Suprapubic skin (tissue), 4 donors: ENCODE measurements at regions not wholly inside any gene's neighbourhood (a gene's known extent, or its start where the extent isn't known, plus 50 kb on each side); places are given as distances from the start of the nearest gene placed in this dataset.
"Not testable (repeated sequence)": the region's sequence is repeated elsewhere in the genome, so short reads cannot be mapped to it uniquely, and the experiment has no call there.

Source experiments
- DNase-seq, 2 donors: peaks; one replicate each; pipeline ENCODE4 v3.0.0-alpha.2; 2019; ENCODE audit warnings: low spot score in 2 of 2
- H3K27ac ChIP-seq: fragments of 200-600 bp; sonication (generic); one replicate; pipeline ENCODE4 v1.5.1; 2019
- H3K27me3 ChIP-seq: fragments of 200-600 bp; sonication (generic); one replicate; pipeline ENCODE4 v1.5.1; 2019
- H3K36me3 ChIP-seq: fragments of 200-600 bp; sonication (generic); one replicate; pipeline ENCODE4 v1.5.1; 2019
- H3K4me1 ChIP-seq: fragments of 200-600 bp; sonication (generic); one replicate; pipeline ENCODE4 v1.5.1; 2019
- H3K4me3 ChIP-seq: fragments of 200-600 bp; sonication (generic); one replicate; pipeline ENCODE4 v1.5.1; 2019; ENCODE audit warnings: mild to moderate bottlenecking
- H3K9me3 ChIP-seq: fragments of 200-600 bp; sonication (generic); one replicate; pipeline ENCODE4 v1.5.1; 2019
- EP300 ChIP-seq: sonication (generic); formaldehyde crosslinking; IDR thresholded peaks from one replicate; pipeline ENCODE4 v1.6.1; 2017; ENCODE audit warnings: antibody characterized with exemption
- POLR2A ChIP-seq, 2 donors: fragments of 450-650 bp; IDR thresholded peaks; one replicate each; pipeline ENCODE4 v1.6.1; 2017; ENCODE audit warnings: antibody characterized with exemption in 2 of 2, mild to moderate bottlenecking in 2 of 2, moderate library complexity in 2 of 2
- POLR2AphosphoS5 ChIP-seq, 3 donors: sonication (generic); formaldehyde crosslinking; IDR thresholded peaks; one replicate each; pipeline ENCODE4 v1.6.1; 2017; ENCODE audit warnings: antibody characterized with exemption in 3 of 3
- WGBS: methylation state at CpG from one replicate; pipeline ENCODE4 v1.1.5; 2018; 5-methylcytosine and 5-hydroxymethylcytosine counted together
- TF ChIP-seq, protein P1 (sequence below), 2 donors: fragments of 200-600 bp in 1 of 2; fragments of 450-650 bp in 1 of 2; sonication (generic) in 1 of 2; IDR thresholded peaks; one replicate each; pipeline ENCODE4 v1.5.1; 2016 to 2019; ENCODE audit warnings: antibody characterized with exemption in 2 of 2, mild to moderate bottlenecking in 1 of 2, moderate library complexity in 1 of 2

DNA sequence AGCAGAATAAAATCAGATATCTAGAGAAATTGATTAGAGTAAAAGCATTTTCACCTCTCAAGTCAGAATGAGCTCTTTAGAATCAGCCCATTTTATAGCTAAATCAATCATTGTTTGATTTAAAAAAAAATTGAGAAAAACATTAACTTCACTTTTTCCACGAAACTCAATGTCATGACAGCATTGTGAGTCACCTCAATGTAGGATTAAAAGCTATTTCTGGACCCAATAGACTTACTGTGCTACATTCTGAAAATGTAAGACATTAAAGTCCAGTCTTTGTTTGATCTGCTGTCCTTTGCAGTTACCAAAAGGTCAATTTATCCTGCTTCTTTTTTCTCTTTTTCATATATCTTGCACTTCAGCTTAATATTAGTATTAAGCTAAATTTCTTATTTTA lies 519.4 kb upstream of the ZNF337 start:
- Histone ChIP-seq H3K27me3 (peaks cover 5% of the 10 kb centered on the region), H3K4me3 (no peak overlapping the region), H3K36me3 (no peaks in the 10 kb centered on the region), H3K9me3 (no peaks in the 10 kb centered on the region), H3K4me1 (no peaks in the 10 kb centered on the region), H3K27ac (no peak overlapping the region)
- no peak for DNase-seq
- no peak for TF ChIP-seq POLR2A (IDR thresholded peaks at IDR 0.05)
- no peak for TF ChIP-seq EP300
- WGBS: 41% methylated on average over 1 of the region's 1 CpG

DNA sequence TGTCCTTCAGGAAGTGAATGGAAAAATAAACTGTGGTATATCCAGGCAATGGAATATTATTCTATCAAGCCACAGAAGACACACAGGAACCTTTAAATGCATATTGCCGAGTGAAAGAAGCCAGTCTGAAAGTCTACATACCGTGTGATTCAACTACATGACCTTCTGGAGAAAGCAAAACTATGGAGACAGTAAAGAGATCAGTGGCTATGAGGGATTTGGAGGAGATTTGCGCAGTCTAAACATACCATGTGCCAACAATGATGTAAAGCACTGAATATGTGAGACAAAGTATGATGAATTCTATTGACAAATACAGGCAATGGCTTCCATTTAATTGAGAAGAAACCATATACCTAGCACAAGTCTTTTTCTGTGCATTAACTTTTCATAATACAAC lies 518.3 kb upstream of the ZNF337 start:
- DNase-seq: no peak
- WGBS: 60% methylated on average over 3 of the region's 3 CpGs
- TF ChIP-seq POLR2A (IDR thresholded peaks at IDR 0.05) (no peak), POLR2AphosphoS5 (IDR thresholded peaks at IDR 0.05) (no peak), EP300 (no peak)
- TF ChIP-seq, protein P1, sequence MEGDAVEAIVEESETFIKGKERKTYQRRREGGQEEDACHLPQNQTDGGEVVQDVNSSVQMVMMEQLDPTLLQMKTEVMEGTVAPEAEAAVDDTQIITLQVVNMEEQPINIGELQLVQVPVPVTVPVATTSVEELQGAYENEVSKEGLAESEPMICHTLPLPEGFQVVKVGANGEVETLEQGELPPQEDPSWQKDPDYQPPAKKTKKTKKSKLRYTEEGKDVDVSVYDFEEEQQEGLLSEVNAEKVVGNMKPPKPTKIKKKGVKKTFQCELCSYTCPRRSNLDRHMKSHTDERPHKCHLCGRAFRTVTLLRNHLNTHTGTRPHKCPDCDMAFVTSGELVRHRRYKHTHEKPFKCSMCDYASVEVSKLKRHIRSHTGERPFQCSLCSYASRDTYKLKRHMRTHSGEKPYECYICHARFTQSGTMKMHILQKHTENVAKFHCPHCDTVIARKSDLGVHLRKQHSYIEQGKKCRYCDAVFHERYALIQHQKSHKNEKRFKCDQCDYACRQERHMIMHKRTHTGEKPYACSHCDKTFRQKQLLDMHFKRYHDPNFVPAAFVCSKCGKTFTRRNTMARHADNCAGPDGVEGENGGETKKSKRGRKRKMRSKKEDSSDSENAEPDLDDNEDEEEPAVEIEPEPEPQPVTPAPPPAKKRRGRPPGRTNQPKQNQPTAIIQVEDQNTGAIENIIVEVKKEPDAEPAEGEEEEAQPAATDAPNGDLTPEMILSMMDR (IDR thresholded peaks at IDR 0.05): no peak

DNA sequence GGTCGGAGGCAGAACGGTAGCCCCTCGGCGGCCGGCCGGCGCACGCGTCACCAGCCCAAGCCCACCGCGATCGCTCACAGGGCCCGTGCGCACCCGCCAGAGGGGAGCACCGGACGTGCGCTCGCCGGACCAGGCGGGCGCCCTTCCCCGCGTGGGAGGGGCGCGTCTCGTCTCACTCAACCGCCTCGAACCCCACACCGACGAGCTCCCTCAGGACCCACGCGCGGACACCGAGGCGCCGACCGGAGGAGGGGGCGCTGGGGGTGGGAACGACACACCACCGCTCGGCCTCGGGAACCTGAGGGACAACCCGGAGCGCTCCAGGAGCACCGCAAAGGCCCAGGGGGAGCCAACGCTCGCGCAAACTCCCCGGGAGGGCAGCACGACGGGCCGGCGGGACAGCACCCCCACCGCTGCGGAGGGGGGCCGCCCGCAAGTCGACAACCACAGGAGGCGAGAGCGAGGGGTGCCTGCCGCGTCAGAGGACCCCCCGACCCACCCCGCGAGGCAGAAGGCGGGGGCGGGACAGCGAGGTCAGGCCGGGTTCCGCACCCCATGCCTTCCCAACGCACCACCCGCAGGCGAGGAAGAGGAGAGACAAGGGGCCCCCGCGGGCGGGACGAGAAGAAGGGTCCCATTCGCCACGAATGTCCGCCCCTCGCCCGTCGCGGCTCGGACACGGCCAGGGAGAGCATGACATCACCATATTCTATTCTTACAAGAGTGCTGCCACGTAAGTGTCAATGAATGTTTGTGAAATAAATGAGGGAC lies 512.7 kb upstream of the ZNF337 start:
- H3K27ac ChIP-seq: no peak overlapping the region
- 15% methylated on average over 38 of the region's 88 CpGs for WGBS

More for the DNA sequence above, 518.3 kb upstream of the ZNF337 start:
- Histone ChIP-seq H3K4me3 (no peak overlapping the region), H3K9me3 (no peaks in the 10 kb centered on the region), H3K27me3 (peaks cover 5% of the 10 kb centered on the region), H3K27ac (no peak overlapping the region), H3K36me3 (no peaks in the 10 kb centered on the region), H3K4me1 (no peaks in the 10 kb centered on the region)

DNA sequence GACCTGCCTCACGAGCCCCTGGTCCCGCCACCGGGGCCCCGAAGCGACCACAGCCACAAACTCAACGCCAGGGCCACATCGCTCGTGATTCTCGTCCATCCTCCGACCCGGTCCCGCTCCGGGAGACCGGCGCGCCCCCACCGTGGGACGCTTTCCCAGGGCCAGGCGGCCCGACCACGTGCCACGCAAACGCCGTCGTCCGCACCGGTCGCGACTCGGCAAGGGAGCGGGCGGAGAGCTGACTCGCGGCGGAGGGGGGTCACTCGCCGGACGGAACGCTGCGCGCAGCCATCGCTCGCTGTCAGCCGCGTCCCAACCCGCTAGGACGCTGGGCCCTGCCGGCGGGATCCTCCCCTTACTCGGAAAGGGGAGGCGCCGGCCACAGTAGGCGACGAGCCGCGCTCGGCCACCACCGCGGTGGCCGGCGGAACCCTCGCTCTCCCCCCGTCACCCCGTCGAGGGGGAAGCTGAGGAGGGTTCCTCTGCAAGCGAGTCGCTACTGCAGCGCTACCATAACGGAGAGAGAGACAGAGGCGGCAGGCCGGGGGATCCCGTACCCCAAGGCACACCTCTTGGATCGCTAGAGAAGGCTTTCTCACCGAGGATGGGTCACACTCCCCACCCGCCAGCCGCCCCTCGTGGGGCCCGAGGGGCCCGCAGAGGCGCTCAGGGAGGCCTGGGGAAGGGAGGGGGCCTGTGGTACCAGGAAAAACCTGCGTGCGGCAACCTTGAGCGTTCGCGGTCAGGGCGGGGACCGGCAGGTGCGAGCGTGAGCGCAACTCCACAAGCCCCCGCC lies 511.8 kb upstream of the ZNF337 start:
- TF ChIP-seq POLR2AphosphoS5 (IDR thresholded peaks at IDR 0.05) (no peak), EP300 (no peak), POLR2A (IDR thresholded peaks at IDR 0.05) (no peak)
- TF ChIP-seq, protein P1 (IDR thresholded peaks at IDR 0.05): no peak
- peaks cover 52% of the 10 kb centered on the region for H3K27me3 ChIP-seq
- H3K4me1 ChIP-seq: peaks cover 20% of the 10 kb centered on the region
- peak overlapping the region; percentile 44 for H3K4me3 ChIP-seq
- no peak for DNase-seq
- no peak overlapping the region for H3K27ac ChIP-seq
- H3K36me3 ChIP-seq: no peaks in the 10 kb centered on the region
- WGBS: 0% methylated on average over 18 of the region's 91 CpGs
- H3K9me3 ChIP-seq: no peaks in the 10 kb centered on the region

More for the DNA sequence above, 512.7 kb upstream of the ZNF337 start:
- H3K4me3 ChIP-seq: peak overlapping the region; percentile 44
- H3K27me3 ChIP-seq: peaks cover 52% of the 10 kb centered on the region
- H3K4me1 ChIP-seq: peaks cover 20% of the 10 kb centered on the region
- no peaks in the 10 kb centered on the region for H3K9me3 ChIP-seq
- no peaks in the 10 kb centered on the region for H3K36me3 ChIP-seq
- TF ChIP-seq POLR2AphosphoS5 (IDR thresholded peaks at IDR 0.05): no peak
- TF ChIP-seq EP300: no peak
- no peak for TF ChIP-seq POLR2A (IDR thresholded peaks at IDR 0.05)
- TF ChIP-seq, protein P1 (IDR thresholded peaks at IDR 0.05): no peak
- DNase-seq: peak; percentile 47 to 70

DNA sequence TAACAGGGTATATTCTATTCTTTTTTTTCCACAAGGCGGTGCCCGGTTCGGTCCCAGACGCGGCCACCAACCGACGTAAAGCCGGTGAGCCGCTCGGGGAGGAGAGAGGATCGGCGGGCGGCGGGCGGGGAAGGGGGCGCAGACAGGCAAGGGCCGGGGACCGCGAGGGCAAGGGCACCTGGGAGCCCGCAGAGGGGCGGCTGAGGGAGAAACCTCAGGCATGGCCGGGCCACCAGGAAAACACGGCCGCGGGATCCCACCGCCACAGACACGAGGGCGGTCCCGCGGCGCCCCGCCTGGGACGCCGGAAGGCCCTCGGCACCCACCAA lies 511.3 kb upstream of the ZNF337 start:
- H3K9me3 ChIP-seq, H3K36me3 ChIP-seq, H3K27ac ChIP-seq: not testable (repeated sequence)
- 4% methylated on average over 30 of the region's 35 CpGs for whole genome bisulfite sequencing
- peaks cover 20% of the 10 kb centered on the region for H3K4me1 ChIP-seq
- peak overlapping the region; percentile 44 for H3K4me3 ChIP-seq
- DNase-seq: peak in 1 of 2 donors; percentile 73
- H3K27me3 ChIP-seq: peaks cover 52% of the 10 kb centered on the region

DNA sequence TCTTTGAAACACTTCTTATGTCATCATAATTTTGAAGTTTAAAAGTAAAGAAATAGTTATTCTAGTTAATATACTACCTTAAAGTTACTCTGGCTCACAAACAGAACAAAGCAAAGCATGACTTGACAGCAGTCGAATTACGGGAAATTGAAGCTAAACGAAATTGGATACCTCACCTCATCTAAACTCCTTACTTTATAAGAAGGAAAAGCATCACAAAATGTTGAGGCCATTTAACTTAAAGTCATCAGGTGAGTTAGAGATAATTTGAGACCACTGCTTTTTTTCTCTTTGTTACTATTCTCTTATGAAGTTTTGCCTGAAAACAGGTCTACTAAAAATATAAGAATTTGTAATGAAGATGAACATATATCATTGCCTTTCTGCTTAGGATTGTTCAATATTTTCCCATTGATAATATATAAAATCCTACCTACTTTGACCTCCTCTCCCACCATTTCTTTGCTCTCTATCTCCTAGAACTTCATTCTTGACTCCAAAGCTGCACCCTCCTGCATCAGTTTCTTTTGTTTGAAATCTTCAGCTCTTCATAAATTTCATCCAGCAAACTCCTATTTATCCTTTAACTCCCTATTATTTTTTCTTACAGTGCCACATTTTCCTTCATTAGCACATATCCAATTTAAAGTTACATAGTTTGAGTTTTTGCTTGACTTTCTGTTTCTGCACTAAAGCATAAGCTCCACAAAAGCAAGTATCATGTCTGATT lies 510.7 kb upstream of the ZNF337 start:
- DNase-seq: no peak
- Histone ChIP-seq H3K36me3 (no peaks in the 10 kb centered on the region), H3K27ac (no peak overlapping the region), H3K4me1 (peaks cover 20% of the 10 kb centered on the region), H3K9me3 (no peaks in the 10 kb centered on the region), H3K4me3 (peak overlapping the region; percentile 44), H3K27me3 (peaks cover 52% of the 10 kb centered on the region)
- no peak for TF ChIP-seq EP300
- no peak for TF ChIP-seq POLR2AphosphoS5 (IDR thresholded peaks at IDR 0.05)
- no peak for TF ChIP-seq POLR2A (IDR thresholded peaks at IDR 0.05)
- TF ChIP-seq, protein P1 (IDR thresholded peaks at IDR 0.05): no peak
- WGBS: 54% methylated on average over 3 of the region's 3 CpGs
